Amniotic epithelial cell (primary cell): ENCODE measurements at regions not wholly inside any gene's neighbourhood (a gene's known extent, or its start where the extent isn't known, plus 50 kb on each side); places are given as distances from the start of the nearest gene placed in this dataset.
"Not testable (repeated sequence)": the region's sequence is repeated elsewhere in the genome, so short reads cannot be mapped to it uniquely, and the experiment has no call there.

Source experiments
- DNase-seq: peaks from one replicate; pipeline ENCODE4 v3.0.0-alpha.2; 2010; ENCODE audit warnings: low read depth

GRCh38 chr1:121519042-121519755 lies 334.4 kb downstream of the SRGAP2C start:
- DNase-seq = peak; percentile 19

GRCh38 chr1:121519756-121520286 lies 335.0 kb downstream of the SRGAP2C start:
- not testable (repeated sequence) for DNase-seq

GRCh38 chr1:121522061-121522759 lies 337.4 kb downstream of the SRGAP2C start:
- peak; percentile 8 for DNase-seq

GRCh38 chr1:121523112-121523511 lies 338.3 kb downstream of the SRGAP2C start:
- not testable (repeated sequence) for DNase-seq

DNA sequence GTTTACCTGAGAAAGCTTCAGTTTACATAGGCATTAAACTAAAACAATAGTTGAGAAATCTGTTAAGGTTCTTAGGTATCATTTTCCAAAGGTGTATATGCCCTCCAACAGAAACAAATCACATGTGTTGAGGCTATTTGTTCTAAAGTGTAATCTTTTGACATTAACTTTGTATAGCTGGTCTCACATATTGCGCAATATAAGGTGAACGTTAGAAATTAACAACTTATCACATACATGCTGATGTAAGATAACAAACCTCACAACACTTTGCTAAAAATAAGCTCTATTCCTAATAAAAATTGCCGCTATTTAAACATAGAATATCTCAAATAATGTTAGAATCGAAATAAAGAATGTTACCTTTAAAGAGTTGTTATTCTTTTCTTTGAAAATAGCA lies 340.6 kb downstream of the SRGAP2C start:
- no peak for DNase-seq

GRCh38 chr1:121528958-121529357 lies 344.2 kb downstream of the SRGAP2C start:
- DNase-seq = not testable (repeated sequence)

- DNase-seq = not testable (repeated sequence)
Measured at GRCh38 chr1:121530026-121530425, 345.3 kb downstream of the SRGAP2C start.

- not testable (repeated sequence) for DNase-seq
Measured at GRCh38 chr1:121531747-121532146, 347.0 kb downstream of the SRGAP2C start.

DNA sequence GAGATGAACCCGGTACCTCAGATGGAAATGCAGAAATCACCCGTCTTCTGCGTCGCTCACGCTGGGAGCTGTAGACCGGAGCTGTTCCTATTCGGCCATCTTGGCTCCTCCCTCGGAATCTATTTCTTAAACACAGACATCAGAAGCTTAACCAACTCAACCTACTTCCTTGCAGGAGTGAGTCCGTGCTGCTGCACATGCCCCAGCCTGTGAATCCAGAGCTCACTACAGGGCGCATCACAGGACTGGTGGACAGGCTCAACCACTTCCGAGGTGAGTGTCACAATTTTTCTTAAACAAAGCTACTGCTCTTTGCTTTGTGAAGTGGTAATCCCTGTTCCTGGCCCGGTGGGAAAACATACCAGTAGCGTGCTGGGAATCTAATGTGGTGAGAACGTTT lies 353.4 kb downstream of the SRGAP2C start:
- not testable (repeated sequence) for DNase-seq

DNA sequence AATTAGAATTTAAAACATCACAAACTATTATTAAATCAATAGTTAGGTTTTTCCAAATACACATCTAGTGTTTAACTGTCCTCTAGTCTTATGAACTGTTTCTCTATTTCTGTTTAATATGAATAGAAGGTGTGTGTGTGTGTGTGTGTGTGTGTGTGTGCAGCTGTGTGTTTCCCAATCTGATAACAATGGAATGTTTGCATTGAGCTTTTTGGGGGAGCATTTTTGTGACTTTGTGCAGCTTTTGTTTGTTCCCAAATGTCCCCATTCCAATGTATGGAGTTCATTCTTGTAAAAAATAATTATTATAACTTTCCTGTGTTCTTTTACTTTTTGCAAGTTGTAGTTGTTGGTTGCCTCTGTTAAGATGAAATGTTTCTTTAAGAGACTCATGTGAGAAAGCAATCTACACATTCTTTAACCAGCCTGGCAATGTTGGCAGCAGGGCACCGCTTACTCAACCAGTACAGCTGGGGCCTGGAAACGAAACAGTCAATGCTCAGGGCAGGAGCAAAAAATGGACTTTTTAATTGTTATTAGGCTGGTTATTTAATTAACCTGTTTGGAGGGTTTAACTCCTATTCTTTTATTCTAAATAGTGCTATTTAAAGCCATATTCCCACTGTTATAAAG lies 354.3 kb downstream of the SRGAP2C start:
- DNase-seq = no peak

DNA sequence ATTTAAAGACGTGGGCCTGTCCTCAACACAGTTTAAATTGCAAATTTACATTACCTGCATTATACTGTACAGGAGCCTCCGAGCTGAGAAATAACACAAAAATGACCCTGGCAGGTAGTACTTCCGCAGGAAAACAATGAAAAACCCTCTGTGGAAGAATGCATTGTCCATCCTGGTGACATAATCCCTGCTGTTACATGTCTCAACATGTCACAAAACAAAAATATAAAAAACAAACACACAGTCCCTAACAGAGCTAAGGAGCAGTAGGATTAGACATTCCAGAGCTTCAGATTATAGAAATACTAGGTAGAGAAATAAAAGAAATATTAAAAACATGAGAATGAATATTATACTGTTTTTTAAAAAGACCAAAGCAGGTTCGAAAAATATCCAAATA lies 359.2 kb downstream of the SRGAP2C start:
- not testable (repeated sequence) for DNase-seq

- no peak for DNase-seq
Measured at GRCh38 chr1:121544500-121544899, 359.7 kb downstream of the SRGAP2C start.

DNA sequence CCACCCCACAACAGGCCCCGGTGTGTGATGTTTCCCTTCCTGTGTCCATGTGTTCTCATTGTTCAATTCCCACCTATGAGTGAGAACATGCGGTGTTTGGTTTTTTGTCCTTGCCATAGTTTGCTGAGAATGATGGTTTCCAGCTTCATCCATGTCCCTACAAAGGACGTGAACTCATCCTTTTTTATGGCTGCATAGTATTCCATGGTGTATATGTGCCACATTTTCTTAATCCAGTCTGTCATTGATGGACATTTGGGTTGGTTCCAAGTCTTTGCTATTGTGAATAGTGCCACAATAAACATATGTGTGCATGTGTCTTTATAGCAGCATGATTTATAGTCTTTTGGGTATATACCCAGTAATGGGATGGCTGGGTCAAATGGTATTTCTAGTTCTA lies 361.1 kb downstream of the SRGAP2C start:
- DNase-seq = not testable (repeated sequence)

DNA sequence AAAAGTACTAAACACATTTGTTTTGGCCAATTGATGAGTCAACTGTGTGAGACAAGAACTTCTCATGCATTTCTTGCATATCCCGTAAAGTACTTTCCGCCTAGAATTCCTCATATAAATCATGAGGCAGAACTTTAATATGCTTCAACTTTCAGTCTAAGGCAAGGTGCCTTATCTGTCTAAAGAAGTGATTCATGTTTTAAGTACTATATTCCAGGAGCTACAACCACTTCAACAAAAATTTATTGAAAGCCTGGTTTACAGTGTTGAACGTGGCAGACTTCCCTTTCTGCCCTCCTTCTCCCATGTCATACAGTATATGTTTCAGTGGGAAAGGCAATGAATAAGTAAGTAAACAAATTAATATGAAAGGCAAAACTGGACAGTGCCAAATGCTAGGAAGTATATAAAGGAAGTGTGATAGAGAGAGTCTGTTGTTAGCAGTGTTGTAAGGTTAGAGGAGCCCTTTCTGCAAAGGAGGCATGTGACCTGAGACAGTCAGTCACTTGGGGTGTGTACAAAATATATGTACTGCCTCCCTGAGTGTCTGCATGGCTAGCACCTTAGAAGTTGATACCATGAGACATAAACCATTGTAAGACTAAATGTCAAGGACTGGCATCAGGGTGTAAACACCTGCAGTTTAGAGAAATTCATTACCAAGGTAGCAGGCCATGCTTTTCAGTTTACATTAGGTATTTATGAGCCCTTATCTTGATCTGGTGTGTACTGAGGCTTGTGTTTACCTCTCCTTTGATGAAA lies 362.2 kb downstream of the SRGAP2C start:
- DNase-seq = peak; percentile 84

GRCh38 chr1:121547726-121548125 lies 363.0 kb downstream of the SRGAP2C start:
- DNase-seq = not testable (repeated sequence)

- not testable (repeated sequence) for DNase-seq
Measured at GRCh38 chr1:121550817-121551216, 366.0 kb downstream of the SRGAP2C start.

GRCh38 chr1:121551491-121551890 lies 366.7 kb downstream of the SRGAP2C start:
- not testable (repeated sequence) for DNase-seq

DNA sequence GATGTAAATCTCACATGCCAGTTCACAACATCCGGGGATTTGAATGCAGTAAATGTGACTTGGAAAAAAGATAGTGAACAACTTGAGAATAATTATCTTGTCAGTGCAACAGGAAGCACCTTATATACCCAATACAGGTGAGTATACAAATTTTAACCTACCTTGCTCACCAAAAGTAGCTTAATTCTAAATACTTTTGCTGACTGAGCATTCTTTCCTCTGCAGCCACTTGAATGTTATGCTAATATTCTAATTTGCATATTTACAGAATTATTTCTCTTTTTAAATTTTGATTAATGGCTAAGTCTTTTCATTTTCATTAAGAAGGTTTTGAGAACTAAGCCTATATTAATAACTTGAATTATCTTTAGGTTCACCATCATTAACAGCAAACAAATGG lies 371.8 kb downstream of the SRGAP2C start:
- not testable (repeated sequence) for DNase-seq

DNA sequence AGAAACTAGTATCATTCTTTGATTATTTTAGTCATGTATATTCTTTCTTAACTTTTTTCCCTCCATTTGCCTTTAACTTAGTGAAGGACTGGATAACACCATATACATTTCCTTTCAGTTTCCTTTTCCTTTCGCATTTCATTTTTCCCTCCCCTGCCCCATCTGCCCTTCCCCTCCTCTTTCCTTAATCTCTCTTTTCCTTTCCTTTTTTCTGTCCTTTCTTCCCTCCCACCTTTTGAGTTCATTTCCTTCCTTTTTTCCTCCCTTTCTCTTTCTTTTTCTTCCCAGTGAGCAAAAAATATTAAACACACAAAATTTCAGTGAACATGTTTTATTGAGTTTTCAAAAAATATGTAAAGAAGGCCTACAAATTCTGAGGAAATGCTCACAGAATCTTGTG lies 373.3 kb downstream of the SRGAP2C start:
- DNase-seq = not testable (repeated sequence)

DNA sequence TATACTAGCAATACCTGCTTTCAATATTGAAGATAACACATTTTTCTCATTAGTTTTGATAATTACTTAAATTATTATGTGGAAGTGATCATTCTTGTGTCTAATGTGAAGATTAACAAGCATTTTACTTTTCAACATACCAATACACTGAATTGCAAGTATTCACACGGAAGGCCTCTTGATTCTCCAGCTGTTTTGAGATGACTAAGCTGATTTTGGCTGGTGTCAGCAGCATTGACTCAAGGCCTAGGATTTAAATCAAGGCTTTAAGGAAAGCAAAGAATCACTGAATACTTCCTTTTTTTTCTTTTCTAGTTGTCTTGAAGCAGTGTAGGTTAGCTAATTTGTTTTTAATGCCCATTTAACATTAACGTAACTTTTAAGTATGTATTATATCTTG lies 373.7 kb downstream of the SRGAP2C start:
- peak; percentile 75 for DNase-seq

DNA sequence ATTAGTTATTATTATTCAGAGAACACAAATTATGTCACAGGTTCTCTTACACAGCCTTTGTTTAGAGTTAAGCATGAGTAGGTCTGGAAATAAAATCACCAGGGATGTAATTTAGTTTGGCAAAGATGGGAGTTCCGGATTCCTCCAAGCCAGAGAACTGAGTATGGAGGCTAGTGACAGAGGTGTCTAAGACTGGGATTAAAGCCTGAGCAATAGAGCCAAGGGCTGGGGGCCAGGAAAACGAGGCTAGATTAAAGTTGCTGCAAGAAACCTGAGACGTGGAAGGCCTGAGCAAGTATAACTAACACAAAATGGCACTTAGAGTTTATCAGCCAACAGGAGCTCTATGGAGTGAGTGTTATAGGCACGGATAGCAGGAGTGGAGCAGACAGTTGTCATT lies 381.6 kb downstream of the SRGAP2C start:
- DNase-seq = no peak

- no peak for DNase-seq
Measured at GRCh38 chr1:121569428-121569827, 384.7 kb downstream of the SRGAP2C start.
